NCI-H2227 treated with DMSO at 0.1 percent for 48 hours (cell line): ENCODE measurements at regions not wholly inside any gene's neighbourhood (a gene's known extent, or its start where the extent isn't known, plus 50 kb on each side); places are given as distances from the start of the nearest gene placed in this dataset.

Experiments used
- DNase-seq: peaks from one replicate; lab custom pipeline; 2025; lab: John Stamatoyannopoulos, UW

DNA sequence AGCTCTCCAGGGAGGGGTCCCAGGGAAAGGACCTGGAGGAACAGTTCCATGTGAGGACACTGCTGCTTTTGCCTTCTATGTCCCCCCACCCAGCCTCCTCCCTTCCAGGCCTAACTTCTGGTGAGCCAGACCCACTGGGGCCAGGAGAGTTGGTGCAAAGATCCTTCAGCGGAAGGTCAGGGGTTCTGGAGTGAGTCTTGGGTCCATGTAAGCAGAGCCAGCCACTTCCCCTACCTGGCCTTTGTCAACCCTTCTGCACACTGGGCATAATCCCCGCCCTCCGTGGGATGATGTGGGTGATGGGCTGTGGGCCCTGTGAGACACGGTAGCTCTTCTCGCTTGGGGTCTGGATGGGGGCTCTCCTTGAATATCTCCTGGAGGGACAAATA lies 76.9 kb downstream of the RHOB start:
- no peak for DNase-seq

GRCh38 chr2:20524412-20525040 lies 77.7 kb downstream of the RHOB start:
- DNase-seq = no peak

GRCh38 chr2:20525041-20526035 lies 78.5 kb downstream of the RHOB start:
- DNase-seq = no peak

- DNase-seq = no peak
Measured at GRCh38 chr2:20526160-20526559, 79.3 kb downstream of the RHOB start.

GRCh38 chr2:20526708-20527107 lies 79.8 kb downstream of the RHOB start:
- no peak for DNase-seq

DNA sequence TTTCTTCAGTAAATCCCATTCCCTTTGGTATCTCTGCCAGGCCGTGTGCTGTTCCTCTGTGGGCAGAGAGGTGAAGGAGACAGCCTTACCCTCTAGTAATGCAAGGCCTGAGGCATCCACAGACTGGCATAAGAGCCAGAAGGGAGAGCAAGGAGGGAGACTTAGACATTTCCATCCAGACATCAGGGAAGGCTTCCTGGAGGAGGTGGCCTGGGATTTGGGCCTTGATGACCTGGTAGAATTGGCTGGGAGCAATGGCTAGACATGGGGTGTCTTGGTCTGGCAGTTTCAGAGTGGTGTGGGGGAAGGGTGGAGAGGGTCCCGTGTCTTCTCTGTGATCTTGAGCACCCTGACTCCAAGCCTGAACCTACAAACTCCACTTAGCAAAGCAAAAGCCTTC lies 81.8 kb downstream of the RHOB start:
- DNase-seq = no peak

GRCh38 chr2:20530520-20530919 lies 83.6 kb downstream of the RHOB start:
- no peak for DNase-seq

GRCh38 chr2:20531633-20532262 lies 84.9 kb downstream of the RHOB start:
- no peak for DNase-seq

DNA sequence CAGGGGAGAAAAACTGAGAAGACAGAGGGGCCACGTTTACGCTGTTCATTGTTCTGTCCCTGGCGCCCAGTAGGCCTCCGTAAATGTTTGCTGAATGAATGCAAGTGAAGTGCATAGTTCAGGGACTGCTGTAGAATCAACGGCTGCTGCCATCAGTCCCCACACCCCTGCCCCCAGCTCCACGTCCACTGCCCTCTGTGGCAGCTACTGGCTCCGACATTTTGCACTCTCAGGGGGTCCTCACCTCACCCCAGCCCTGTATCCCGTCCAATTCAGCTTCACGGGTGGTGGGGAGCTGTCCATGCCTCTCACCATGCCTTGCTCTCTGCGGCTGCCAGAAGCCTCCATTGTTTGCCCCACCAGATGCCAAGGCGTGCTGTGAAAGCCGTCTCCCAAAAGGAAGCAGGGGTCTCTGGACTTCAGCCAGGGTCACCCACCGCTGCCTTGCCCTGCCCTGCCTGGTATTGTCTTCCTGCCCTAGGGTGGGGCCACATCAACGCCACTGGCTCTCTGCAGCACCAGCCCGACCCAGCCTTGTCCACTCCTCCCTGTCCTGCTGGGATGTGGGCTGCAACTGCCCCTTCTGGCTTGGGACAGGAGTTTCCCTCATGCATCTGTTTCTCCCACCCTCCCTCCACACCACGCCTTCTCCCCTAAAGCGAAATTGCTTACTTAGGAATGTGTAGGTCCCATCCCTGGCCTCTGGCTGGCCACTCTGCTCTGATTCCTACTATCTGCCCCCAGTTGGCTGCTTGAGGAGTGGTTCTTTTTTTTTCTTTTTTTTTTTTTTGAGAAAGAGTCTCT lies 86.0 kb downstream of the RHOB start:
- DNase-seq = no peak

GRCh38 chr2:20533993-20534622 lies 87.2 kb downstream of the RHOB start:
- DNase-seq = no peak

- DNase-seq = no peak
Measured at GRCh38 chr2:20534913-20535801, 88.3 kb downstream of the RHOB start.

DNA sequence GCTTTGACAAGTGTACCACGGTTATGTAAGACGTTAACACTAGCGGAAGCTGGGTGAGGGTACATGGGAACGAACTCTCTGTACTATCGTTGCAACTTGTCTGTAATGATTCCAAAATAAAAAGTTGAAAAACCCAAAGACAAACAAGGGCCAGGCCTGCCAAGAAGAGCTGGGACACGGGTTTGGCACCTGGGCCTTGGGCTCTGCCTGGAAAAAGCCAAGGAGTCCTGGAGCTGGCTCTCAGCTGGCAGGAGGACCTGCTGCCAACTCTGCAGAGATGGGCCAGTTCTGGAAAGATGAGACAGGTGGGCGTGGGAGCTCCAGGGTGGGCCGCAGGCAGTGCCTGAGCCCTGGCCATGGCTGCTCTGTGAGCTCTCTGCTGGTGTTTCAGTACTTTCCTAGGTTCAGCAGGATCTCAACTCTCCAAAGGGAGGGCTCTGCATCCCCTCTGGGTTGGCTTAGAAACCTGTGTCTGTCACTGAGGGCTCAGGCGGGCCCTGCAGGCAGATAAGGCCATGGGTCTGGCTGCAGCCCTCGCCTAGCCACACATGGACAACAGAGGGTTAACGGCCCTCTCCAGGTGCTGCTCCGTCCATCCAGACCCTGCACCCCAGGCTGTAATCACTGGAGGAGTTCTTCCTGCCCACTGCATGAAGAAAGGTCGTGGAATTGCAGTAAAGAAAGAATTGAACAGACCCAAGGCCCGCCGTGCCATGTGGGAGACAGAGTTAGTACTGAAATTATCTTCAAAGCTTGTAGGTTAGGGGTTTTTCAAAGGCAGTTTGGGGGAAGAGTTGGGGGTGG lies 89.9 kb downstream of the RHOB start:
- DNase-seq = no peak

GRCh38 chr2:20537423-20538307 lies 90.8 kb downstream of the RHOB start:
- no peak for DNase-seq

GRCh38 chr2:20538308-20539132 lies 91.6 kb downstream of the RHOB start:
- DNase-seq = no peak

GRCh38 chr2:20539133-20539719 lies 92.4 kb downstream of the RHOB start:
- no peak for DNase-seq

DNA sequence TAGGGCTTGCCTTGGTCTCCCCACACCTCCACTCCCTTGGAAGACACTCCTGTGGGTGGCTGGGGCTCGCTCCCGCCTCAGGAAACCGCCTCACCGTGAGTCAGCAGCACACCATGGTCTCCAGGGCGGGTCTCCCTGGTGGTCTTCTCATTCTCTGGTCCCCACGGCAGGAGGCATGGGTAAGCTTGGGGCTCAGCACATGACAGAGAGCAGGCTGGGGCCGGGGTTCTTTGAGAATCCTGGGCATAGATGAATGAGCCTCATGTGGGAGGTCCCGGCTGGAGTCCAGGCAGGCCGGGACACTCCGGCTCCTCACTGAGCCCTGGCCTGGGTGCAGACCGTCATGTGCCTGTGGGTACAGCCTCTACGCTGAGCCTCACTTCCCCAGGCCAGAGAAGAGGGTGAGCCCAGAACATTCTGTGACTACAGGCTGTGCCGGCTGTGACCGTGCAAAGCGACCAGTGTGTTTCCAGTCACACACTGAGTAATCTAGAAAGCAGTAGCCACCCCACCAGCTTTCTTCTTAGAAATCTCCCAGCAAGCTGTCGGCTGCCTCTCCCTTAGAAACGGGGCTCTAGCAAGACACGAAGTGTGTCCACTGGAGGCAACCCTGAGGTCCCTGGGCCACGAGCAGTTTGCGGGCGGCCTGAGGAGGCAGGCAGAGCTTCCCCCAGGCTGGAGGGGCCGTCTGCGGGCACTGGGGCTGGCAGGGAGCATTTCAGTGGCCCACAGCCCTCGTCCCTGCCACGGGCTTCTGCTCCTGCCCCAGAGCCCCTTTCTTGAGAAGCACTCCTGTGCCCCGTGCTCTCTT lies 93.1 kb downstream of the RHOB start:
- no peak for DNase-seq
